H1 (cell line): ENCODE measurements at regions not wholly inside any gene's neighbourhood (a gene's known extent, or its start where the extent isn't known, plus 50 kb on each side); places are given as distances from the start of the nearest gene placed in this dataset.

Source experiments
- CTCF ChIP-seq, 3 experiments: IDR thresholded peaks; 1 replicate in 2 of 3; 2 replicates in 1 of 3; pipeline versions ENCODE4 v1.5.1 to v1.6.1; 2011; ENCODE audit warnings: low read length in 3 of 3, mild to moderate bottlenecking in 3 of 3, inconsistent platforms in 2 of 3, low read depth in 1 of 3, moderate library complexity in 1 of 3; ENCODE audit not compliant: insufficient read depth in 1 of 3; ENCODE audit errors: control extremely low read depth in 1 of 3
- EP300 ChIP-seq, 2 experiments: IDR thresholded peaks; 1 replicate in 1 of 2; 2 replicates in 1 of 2; pipeline ENCODE4 v1.6.1; 2011 to 2012; ENCODE audit warnings: low read depth in 2 of 2, low read length in 2 of 2, mild to moderate bottlenecking in 2 of 2, borderline replicate concordance in 1 of 2, inconsistent platforms in 1 of 2, moderate library complexity in 1 of 2
- EZH2 ChIP-seq: fragments of 200-600 bp; sonication (generic); IDR thresholded peaks from 2 replicates; pipeline ENCODE4 v1.7.1; 2012; ENCODE audit warnings: low read depth, mild to moderate bottlenecking, moderate library complexity, low read length, inconsistent platforms; ENCODE audit not compliant: severe bottlenecking
- GABPA ChIP-seq: IDR thresholded peaks from 2 replicates; pipeline ENCODE4 v1.6.1; 2011; ENCODE audit warnings: mild to moderate bottlenecking, low read length, moderate library complexity, borderline replicate concordance; ENCODE audit not compliant: insufficient read depth
- KDM1A ChIP-seq: fragments of 200-600, 300-600 bp; sonication (generic); IDR thresholded peaks from 2 replicates; pipeline ENCODE4 v1.7.1; 2016; ENCODE audit warnings: mild to moderate bottlenecking, low read length, borderline replicate concordance
- MAFK ChIP-seq: IDR thresholded peaks from 2 replicates; pipeline ENCODE4 v1.6.1; 2012; ENCODE audit warnings: low read depth, mild to moderate bottlenecking, improper control_type of control experiment, low read length
- MAX ChIP-seq: IDR thresholded peaks from 2 replicates; pipeline ENCODE4 v1.6.1; 2012; ENCODE audit warnings: inconsistent platforms
- NANOG ChIP-seq: IDR thresholded peaks from 2 replicates; pipeline ENCODE4 v1.6.1; 2011; ENCODE audit warnings: low read length, low read depth, mild to moderate bottlenecking, inconsistent platforms; ENCODE audit not compliant: insufficient read depth, poor library complexity, severe bottlenecking
- POLR2A ChIP-seq, 2 experiments: IDR thresholded peaks; 1 replicate in 1 of 2; 2 replicates in 1 of 2; pipeline ENCODE4 v1.6.1; 2011; ENCODE audit warnings: low read depth in 2 of 2, low read length in 2 of 2, mild to moderate bottlenecking in 2 of 2; ENCODE audit errors: control extremely low read depth in 1 of 2
- RBBP5 ChIP-seq: IDR thresholded peaks from 2 replicates; pipeline ENCODE4 v1.7.1; 2012; ENCODE audit warnings: low read depth, mild to moderate bottlenecking, inconsistent platforms, low read length, moderate library complexity, borderline replicate concordance
- SIN3A ChIP-seq, 2 experiments: IDR thresholded peaks in 1 of 2; conservative IDR thresholded peaks in 1 of 2; 2 replicates each; pipeline ENCODE4 v1.6.1; 2011 to 2012; ENCODE audit warnings: low read length in 2 of 2, improper control_type of control experiment in 1 of 2, low read depth in 1 of 2, mild to moderate bottlenecking in 1 of 2
- TAF1 ChIP-seq: IDR thresholded peaks from 2 replicates; pipeline ENCODE4 v1.6.1; 2011; ENCODE audit warnings: mild to moderate bottlenecking, low read depth, low read length
- TEAD4 ChIP-seq: IDR thresholded peaks from 2 replicates; pipeline ENCODE4 v1.6.1; 2012; ENCODE audit warnings: low read depth, low read length, inconsistent platforms, mixed read lengths
- TF ChIP-seq, protein P1 (sequence below): IDR thresholded peaks from 2 replicates; pipeline ENCODE4 v1.6.1; 2011; ENCODE audit warnings: low read depth, mild to moderate bottlenecking, low read length; ENCODE audit not compliant: insufficient read depth

DNA sequence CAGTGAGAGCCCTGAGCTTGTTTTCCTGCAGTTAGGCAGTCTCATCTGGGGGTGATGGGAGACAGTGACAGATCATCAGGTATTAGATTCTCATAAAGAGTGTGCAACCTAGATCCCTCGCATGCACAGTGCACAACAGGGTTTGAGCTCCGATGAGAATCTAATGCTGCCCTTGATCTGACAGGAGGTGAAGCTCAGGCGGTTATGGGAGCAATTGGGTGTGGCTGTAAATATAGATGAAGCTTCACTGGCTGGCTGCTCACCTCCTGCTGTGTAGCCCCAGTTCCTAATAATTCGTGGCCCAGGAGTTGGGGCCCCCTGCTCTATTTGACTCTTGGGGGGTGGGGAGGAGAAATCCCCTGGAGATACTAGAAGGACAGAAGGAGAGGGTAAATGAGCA, 309.4 kb upstream of the STT3B start:
- TF ChIP-seq NANOG (no peak), CTCF (IDR thresholded peaks at IDR 0.05; ENCODE audit: control extremely low read depth in 1 of 3, insufficient read depth in 1 of 3, low read depth in 1 of 3, low read length in 3 of 3) (no peak), EP300 (IDR thresholded peaks at IDR 0.05; ENCODE audit: borderline replicate concordance in 1 of 2, low read depth in 2 of 2, low read length in 2 of 2) (no peak), SIN3A (conservative IDR thresholded peaks at IDR 0.05 in 1 of 2, IDR thresholded peaks at IDR 0.05 in 1 of 2; ENCODE audit: low read depth in 1 of 2, low read length in 2 of 2) (no peak), EZH2 (no peak), POLR2A (IDR thresholded peaks at IDR 0.05; ENCODE audit: control extremely low read depth in 1 of 2, low read depth in 2 of 2, low read length in 2 of 2) (no peak), KDM1A (no peak), MAX (no peak), RBBP5 (no peak), TEAD4 (no peak), MAFK (no peak), TAF1 (no peak), GABPA (no peak)
- TF ChIP-seq, protein P1, sequence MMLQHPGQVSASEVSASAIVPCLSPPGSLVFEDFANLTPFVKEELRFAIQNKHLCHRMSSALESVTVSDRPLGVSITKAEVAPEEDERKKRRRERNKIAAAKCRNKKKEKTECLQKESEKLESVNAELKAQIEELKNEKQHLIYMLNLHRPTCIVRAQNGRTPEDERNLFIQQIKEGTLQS: no peak
